ENCODE measurements at regions not wholly inside any gene's neighbourhood (a gene's known extent, or its start where the extent isn't known, plus 50 kb on each side); places are given as distances from the start of the nearest gene placed in this dataset.

DNA sequence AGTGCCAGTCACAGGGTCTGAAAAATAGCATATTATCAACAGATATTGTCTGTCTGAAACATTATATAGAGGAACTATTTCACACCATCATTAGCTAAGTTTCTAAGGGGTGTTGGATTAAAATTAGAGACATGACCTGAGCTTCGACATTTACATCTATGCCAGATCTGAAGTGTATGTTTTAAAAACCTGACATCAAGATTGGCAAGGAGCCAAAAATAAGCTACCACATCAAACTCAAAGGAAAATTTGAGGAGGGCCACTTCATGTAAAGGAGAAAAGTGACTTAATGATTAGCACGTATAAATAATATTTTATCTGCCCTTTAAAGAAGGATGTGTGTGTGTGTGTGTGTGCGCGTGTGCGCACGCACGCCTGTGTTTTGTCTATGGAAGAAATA lies 752.0 kb upstream of the GRM7 start:
- TF ChIP-seq POLR2AphosphoS5 (IDR thresholded peaks at IDR 0.05) = no peak
- TF ChIP-seq CTCF (IDR thresholded peaks at IDR 0.05) = no peak
- no peak for TF ChIP-seq POLR2A (IDR thresholded peaks at IDR 0.05)
- intact Hi-C loops (cut with DNase I; ENCODE audit: low total_unique reads) = no loop called here
- Histone ChIP-seq H3K27me3 (no peaks in the 10 kb centered on the region), H3K9me3 (no peaks in the 10 kb centered on the region), H3K27ac (no peak overlapping the region), H3K4me1 (no peaks in the 10 kb centered on the region), H3K4me3 (no peak overlapping the region), H3K36me3 (no peaks in the 10 kb centered on the region)
- no peak for DNase-seq (ENCODE audit: low spot score in 2 of 2)

DNA sequence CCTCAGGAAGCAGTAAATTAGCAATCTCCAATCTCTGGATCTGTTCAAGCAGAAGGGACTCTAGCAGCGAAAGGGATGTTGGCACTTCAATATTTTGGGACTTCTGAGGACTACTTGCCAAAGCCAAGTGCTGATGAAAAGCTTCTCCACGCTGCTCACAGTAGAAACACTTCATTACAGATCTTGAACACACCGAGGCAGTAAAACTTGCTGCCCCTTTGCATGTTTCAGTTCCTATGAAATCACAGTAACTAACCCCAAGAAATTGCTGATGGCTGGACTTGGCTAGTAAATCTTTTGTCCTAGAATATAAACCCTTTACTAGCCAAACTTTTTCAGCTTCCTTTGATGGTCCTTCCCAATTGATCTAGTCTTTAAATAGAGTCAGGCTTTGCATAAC lies 750.5 kb upstream of the GRM7 start:
- intact Hi-C loops (cut with DNase I; ENCODE audit: low total_unique reads) = no loop called here
- no peak for TF ChIP-seq POLR2AphosphoS5 (IDR thresholded peaks at IDR 0.05)
- no peak for TF ChIP-seq POLR2A (IDR thresholded peaks at IDR 0.05)
- TF ChIP-seq CTCF (IDR thresholded peaks at IDR 0.05) = no peak
- Histone ChIP-seq H3K4me1 (no peaks in the 10 kb centered on the region), H3K9me3 (no peaks in the 10 kb centered on the region), H3K27me3 (no peaks in the 10 kb centered on the region), H3K4me3 (no peak overlapping the region), H3K27ac (no peak overlapping the region), H3K36me3 (no peaks in the 10 kb centered on the region)
- DNase-seq (ENCODE audit: low spot score in 2 of 2) = no peak

DNA sequence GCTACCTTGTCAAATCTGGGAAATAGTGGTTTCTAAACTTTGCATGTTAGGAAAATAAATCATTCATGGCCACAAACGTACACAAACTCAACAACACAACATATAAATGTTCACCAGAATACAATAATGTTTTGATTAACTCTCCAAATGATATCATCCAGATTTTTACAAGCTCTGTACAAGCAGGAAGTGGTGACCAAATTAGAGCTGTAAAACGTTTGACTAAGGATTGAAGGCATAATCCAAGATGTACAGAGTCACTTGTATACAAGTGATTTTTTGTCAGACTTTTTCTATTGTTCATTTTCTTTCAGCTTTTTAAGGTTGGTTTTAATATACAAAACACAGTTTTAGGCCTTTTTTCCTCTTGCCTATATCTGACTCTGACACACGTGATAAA lies 748.4 kb upstream of the GRM7 start:
- Histone ChIP-seq H3K4me1 (no peaks in the 10 kb centered on the region), H3K27me3 (no peaks in the 10 kb centered on the region), H3K4me3 (no peak overlapping the region), H3K27ac (no peak overlapping the region), H3K36me3 (no peaks in the 10 kb centered on the region), H3K9me3 (no peaks in the 10 kb centered on the region)
- TF ChIP-seq POLR2AphosphoS5 (IDR thresholded peaks at IDR 0.05) = no peak
- no peak for TF ChIP-seq POLR2A (IDR thresholded peaks at IDR 0.05)
- TF ChIP-seq CTCF (IDR thresholded peaks at IDR 0.05) = no peak
- intact Hi-C loops (cut with DNase I; ENCODE audit: low total_unique reads) = no loop called here
- no peak for DNase-seq (ENCODE audit: low spot score in 2 of 2)

DNA sequence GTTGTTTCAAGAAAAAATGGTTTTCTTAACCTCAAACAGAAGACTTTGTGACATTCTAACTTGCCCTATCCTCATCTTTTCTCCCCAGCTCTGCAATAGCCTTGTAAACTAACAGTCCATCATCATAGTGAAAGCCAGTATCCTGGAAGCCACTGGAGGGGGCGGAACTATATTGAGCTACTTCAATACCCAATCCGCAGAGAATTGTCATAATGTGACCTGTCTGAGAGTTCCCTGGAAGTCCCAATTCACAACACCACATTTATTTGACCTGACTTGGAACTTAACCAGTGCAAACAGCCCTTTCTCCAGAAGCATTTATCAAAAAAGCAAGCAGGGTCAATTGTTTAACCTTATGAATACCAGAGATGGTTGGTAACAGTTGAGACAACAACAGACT lies 747.6 kb upstream of the GRM7 start:
- no peaks in the 10 kb centered on the region for H3K9me3 ChIP-seq
- no peaks in the 10 kb centered on the region for H3K27me3 ChIP-seq
- no peak overlapping the region for H3K27ac ChIP-seq
- no peaks in the 10 kb centered on the region for H3K36me3 ChIP-seq
- intact Hi-C loops (cut with DNase I; ENCODE audit: low total_unique reads) = no loop called here
- H3K4me3 ChIP-seq = no peak overlapping the region
- no peak for TF ChIP-seq CTCF (IDR thresholded peaks at IDR 0.05)
- TF ChIP-seq POLR2AphosphoS5 (IDR thresholded peaks at IDR 0.05) = no peak
- H3K4me1 ChIP-seq = no peaks in the 10 kb centered on the region
- DNase-seq (ENCODE audit: low spot score in 2 of 2) = no peak

- no peak for TF ChIP-seq POLR2AphosphoS5 (IDR thresholded peaks at IDR 0.05)
- no peak for TF ChIP-seq POLR2A (IDR thresholded peaks at IDR 0.05)
- TF ChIP-seq CTCF (IDR thresholded peaks at IDR 0.05) = no peak
- Histone ChIP-seq H3K4me1 (no peaks in the 10 kb centered on the region), H3K36me3 (no peaks in the 10 kb centered on the region), H3K9me3 (no peaks in the 10 kb centered on the region), H3K4me3 (no peak overlapping the region), H3K27ac (no peak overlapping the region), H3K27me3 (no peaks in the 10 kb centered on the region)
- no peak for DNase-seq (ENCODE audit: low spot score in 2 of 2)
- intact Hi-C loops (cut with DNase I; ENCODE audit: low total_unique reads) = no loop called here
Measured at GRCh38 chr3:6119367-6119766, 741.5 kb upstream of the GRM7 start.
